ENCODE measurements at regions not wholly inside any gene's neighbourhood (a gene's known extent, or its start where the extent isn't known, plus 50 kb on each side); places are given as distances from the start of the nearest gene placed in this dataset.
"Not testable (repeated sequence)": the region's sequence is repeated elsewhere in the genome, so short reads cannot be mapped to it uniquely, and the experiment has no call there.

DNA sequence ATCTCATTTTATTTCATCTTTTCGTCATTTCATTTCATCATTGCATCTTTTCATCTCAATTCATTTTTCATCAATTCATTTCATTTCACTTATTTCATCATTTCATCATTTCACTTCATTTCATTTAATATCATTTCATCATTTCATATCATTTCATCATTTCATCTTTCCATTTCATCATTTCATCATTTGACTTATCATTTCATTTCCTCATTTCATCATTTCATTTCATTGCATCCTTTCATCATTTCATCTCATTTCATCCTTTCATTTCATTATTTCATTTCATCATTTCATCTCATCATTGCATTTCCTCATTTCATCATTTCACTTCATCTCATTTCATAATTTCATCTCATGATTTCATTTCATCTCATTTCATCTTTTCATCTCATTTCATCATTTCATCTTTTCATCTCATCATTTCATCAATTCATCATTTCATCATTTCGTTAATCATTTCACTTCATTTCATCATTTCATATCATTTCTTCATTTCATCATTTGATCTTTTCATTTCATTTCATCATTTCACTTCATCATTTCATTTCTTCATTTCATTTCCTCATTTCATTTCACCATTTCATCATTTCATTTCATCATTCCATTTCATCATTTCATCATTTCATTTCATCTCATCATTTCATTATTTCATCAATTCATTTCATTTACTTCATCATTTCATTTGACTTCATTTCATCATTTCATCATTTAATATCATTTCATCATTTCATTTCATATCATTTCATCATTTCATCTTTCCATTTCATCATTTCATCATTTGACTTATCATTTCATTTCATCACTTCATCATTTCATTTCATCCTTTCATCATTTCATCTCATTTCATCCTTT lies 176.2 kb downstream of the ZNF92 start:
- POLR2A ChIA-PET; CTCF ChIA-PET (ENCODE audit: low intra/inter-chr PET ratio); TF ChIP-seq CEBPG (CRISPR knock-in tag; IDR thresholded peaks at IDR 0.05): not testable (repeated sequence)
- peak; percentile 58; the same call in 1 of the 2 replicates for TF ChIP-seq SMARCA5 (IDR thresholded peaks at IDR 0.05)
- peak; percentile 72 for TF ChIP-seq ARHGAP35 (IDR thresholded peaks at IDR 0.05; ENCODE audit: partially characterized antibody)
- peak; percentile 85 for TF ChIP-seq NCOA4 (IDR thresholded peaks at IDR 0.05; ENCODE audit: partially characterized antibody)
- peak in 1 of 2 experiments; percentile 51; a peak in 1 of 4 replicates for TF ChIP-seq KDM1A (IDR thresholded peaks at IDR 0.05)
- peak in 1 of 2 experiments; percentile 66; a peak in 2 of 4 replicates for TF ChIP-seq HDAC1 (IDR thresholded peaks at IDR 0.05)
- peak in 1 of 2 experiments; percentile 96; a peak in 2 of 4 replicates for TF ChIP-seq CEBPG (tag; conservative IDR thresholded peaks at IDR 0.05 in 1 of 2, IDR thresholded peaks at IDR 0.05 in 1 of 2)
- TF ChIP-seq EHMT2 (IDR thresholded peaks at IDR 0.05) = peak; percentile 72
- TF ChIP-seq ZC3H8 (IDR thresholded peaks at IDR 0.05) = peak; percentile 69; the same call in 1 of the 2 replicates
- peak; percentile 58; the same call in 1 of the 2 replicates for TF ChIP-seq ZBTB5 (IDR thresholded peaks at IDR 0.05)
- TF ChIP-seq ARID2 (IDR thresholded peaks at IDR 0.05) = peak; percentile 62; the same call in 1 of the 2 replicates
- peak; percentile 23; the same call in 1 of the 2 replicates for TF ChIP-seq C11orf30 (IDR thresholded peaks at IDR 0.05; ENCODE audit: low read depth)
- TF ChIP-seq ARID1B (IDR thresholded peaks at IDR 0.05) = peak; percentile 52
- TF ChIP-seq, protein P1, sequence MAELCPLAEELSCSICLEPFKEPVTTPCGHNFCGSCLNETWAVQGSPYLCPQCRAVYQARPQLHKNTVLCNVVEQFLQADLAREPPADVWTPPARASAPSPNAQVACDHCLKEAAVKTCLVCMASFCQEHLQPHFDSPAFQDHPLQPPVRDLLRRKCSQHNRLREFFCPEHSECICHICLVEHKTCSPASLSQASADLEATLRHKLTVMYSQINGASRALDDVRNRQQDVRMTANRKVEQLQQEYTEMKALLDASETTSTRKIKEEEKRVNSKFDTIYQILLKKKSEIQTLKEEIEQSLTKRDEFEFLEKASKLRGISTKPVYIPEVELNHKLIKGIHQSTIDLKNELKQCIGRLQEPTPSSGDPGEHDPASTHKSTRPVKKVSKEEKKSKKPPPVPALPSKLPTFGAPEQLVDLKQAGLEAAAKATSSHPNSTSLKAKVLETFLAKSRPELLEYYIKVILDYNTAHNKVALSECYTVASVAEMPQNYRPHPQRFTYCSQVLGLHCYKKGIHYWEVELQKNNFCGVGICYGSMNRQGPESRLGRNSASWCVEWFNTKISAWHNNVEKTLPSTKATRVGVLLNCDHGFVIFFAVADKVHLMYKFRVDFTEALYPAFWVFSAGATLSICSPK (IDR thresholded peaks at IDR 0.05; ENCODE audit: borderline replicate concordance) = 0 out of 2 replicates have a peak, but pooled peaks have one; percentile 49
- TF ChIP-seq ZNF316 (IDR thresholded peaks at IDR 0.05) = peak; percentile 41; the same call in 1 of the 2 replicates
- TF ChIP-seq TRIM24 (IDR thresholded peaks at IDR 0.05) = peak; percentile 100
- TF ChIP-seq, protein P2, sequence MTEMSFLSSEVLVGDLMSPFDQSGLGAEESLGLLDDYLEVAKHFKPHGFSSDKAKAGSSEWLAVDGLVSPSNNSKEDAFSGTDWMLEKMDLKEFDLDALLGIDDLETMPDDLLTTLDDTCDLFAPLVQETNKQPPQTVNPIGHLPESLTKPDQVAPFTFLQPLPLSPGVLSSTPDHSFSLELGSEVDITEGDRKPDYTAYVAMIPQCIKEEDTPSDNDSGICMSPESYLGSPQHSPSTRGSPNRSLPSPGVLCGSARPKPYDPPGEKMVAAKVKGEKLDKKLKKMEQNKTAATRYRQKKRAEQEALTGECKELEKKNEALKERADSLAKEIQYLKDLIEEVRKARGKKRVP (CRISPR knock-in tag; IDR thresholded peaks at IDR 0.05) = peak; percentile 62
- TF ChIP-seq, protein P3, sequence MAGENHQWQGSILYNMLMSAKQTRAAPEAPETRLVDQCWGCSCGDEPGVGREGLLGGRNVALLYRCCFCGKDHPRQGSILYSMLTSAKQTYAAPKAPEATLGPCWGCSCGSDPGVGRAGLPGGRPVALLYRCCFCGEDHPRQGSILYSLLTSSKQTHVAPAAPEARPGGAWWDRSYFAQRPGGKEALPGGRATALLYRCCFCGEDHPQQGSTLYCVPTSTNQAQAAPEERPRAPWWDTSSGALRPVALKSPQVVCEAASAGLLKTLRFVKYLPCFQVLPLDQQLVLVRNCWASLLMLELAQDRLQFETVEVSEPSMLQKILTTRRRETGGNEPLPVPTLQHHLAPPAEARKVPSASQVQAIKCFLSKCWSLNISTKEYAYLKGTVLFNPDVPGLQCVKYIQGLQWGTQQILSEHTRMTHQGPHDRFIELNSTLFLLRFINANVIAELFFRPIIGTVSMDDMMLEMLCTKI (IDR thresholded peaks at IDR 0.05; ENCODE audit: partially characterized antibody) = peak; percentile 72

More for the DNA sequence above, 176.2 kb downstream of the ZNF92 start:
- intact Hi-C loops (cut with micrococcal nuclease); BruUV-seq (replicated peaks); in situ Hi-C loops (cut with MboI); H3K4me3 ChIP-seq; H3K9ac ChIP-seq (ENCODE audit: insufficient read depth in 1 of 2, low read depth in 2 of 2, low read length in 2 of 2); H3K27me3 ChIP-seq (ENCODE audit: control insufficient read depth in 2 of 2, insufficient read depth in 2 of 2, low read length in 2 of 2); H3K9me1 ChIP-seq (ENCODE audit: control insufficient read depth, insufficient read depth, low read length); FAIRE-seq; H3K79me2 ChIP-seq (ENCODE audit: control insufficient read depth, insufficient read depth, low read length); H3K4me2 ChIP-seq (ENCODE audit: insufficient read depth, low read length); H3K9me3 ChIP-seq (replicated peaks; ENCODE audit: control insufficient read depth, insufficient read depth, low read depth, low read length); H3K4me1 ChIP-seq (replicated peaks in 1 of 2; ENCODE audit: control insufficient read depth in 2 of 2, insufficient read depth in 2 of 2, low read length in 2 of 2); H3K36me3 ChIP-seq (ENCODE audit: control insufficient read depth, insufficient read depth, low read length); ATAC-seq; H4K20me1 ChIP-seq (replicated peaks; ENCODE audit: control insufficient read depth, insufficient read depth, low read length); H2AFZ ChIP-seq (ENCODE audit: low read depth, low read length); H3K27ac ChIP-seq (ENCODE audit: extremely low read depth, low read depth, low read length); DNase-seq (ENCODE audit: extremely low read depth in 1 of 4, low spot score in 3 of 4): not testable (repeated sequence)
- no CpG with 5 or more reads among the region's 2 CpGs for WGBS (ENCODE audit: insufficient coverage, low coverage, missing lambda C conversion rate)

All from K562 (cell line).